Astrocyte (in vitro differentiated cells and primary cell): ENCODE measurements at regions not wholly inside any gene's neighbourhood (a gene's known extent, or its start where the extent isn't known, plus 50 kb on each side); places are given as distances from the start of the nearest gene placed in this dataset.

Experiments used
- EZH2 ChIP-seq: IDR thresholded peaks from 2 replicates; pipeline ENCODE4 v1.6.1; 2012; ENCODE audit warnings: mild to moderate bottlenecking, low read length, inconsistent platforms; ENCODE audit not compliant: insufficient read depth
- TF ChIP-seq, protein P1 (sequence below): IDR thresholded peaks from 2 replicates; pipeline ENCODE4 v1.5.1; 2011; ENCODE audit warnings: low read depth, mild to moderate bottlenecking, inconsistent platforms, low read length, moderate library complexity; ENCODE audit not compliant: insufficient read depth

- TF ChIP-seq, protein P1, sequence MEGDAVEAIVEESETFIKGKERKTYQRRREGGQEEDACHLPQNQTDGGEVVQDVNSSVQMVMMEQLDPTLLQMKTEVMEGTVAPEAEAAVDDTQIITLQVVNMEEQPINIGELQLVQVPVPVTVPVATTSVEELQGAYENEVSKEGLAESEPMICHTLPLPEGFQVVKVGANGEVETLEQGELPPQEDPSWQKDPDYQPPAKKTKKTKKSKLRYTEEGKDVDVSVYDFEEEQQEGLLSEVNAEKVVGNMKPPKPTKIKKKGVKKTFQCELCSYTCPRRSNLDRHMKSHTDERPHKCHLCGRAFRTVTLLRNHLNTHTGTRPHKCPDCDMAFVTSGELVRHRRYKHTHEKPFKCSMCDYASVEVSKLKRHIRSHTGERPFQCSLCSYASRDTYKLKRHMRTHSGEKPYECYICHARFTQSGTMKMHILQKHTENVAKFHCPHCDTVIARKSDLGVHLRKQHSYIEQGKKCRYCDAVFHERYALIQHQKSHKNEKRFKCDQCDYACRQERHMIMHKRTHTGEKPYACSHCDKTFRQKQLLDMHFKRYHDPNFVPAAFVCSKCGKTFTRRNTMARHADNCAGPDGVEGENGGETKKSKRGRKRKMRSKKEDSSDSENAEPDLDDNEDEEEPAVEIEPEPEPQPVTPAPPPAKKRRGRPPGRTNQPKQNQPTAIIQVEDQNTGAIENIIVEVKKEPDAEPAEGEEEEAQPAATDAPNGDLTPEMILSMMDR = no peak
- TF ChIP-seq EZH2 = no peak
Observed at GRCh38 chr6:67877288-67877687, 757.8 kb upstream of the ADGRB3 start.
